DMS53 treated with DMSO at 0.1 percent for 48 hours (cell line): ENCODE measurements at regions not wholly inside any gene's neighbourhood (a gene's known extent, or its start where the extent isn't known, plus 50 kb on each side); places are given as distances from the start of the nearest gene placed in this dataset.
"Not testable (repeated sequence)": the region's sequence is repeated elsewhere in the genome, so short reads cannot be mapped to it uniquely, and the experiment has no call there.

ENCODE experiments used
- DNase-seq: peaks from one replicate; lab custom pipeline; 2025; ENCODE audit not compliant: unreplicated experiment; lab: John Stamatoyannopoulos, UW

GRCh38 chr11:34795641-34796040 is 120.5 kb downstream of the APIP start:
- DNase-seq: no peak

GRCh38 chr11:34794696-34795095 is 121.5 kb downstream of the APIP start:
- DNase-seq: no peak

DNA sequence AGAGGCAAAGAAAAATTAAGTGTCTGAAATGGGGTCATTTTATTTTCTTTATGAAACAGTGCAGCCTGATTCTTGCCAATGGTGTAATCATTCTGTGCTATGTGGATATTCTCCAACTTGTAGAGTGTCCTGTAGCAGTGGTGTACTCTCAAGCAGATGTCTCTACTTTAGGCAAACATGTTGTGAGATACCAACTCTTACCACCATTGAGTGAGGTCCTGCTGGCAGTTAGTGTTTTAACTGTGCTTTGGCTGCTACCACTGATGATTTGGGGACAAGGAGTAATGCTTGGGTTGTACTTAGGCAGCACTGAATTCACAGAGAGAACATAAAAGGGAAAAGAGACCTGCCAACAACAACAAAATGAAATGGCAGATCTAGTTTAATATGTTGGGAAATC is 122.5 kb downstream of the APIP start:
- DNase-seq: no peak

GRCh38 chr11:34792814-34793258 is 123.3 kb downstream of the APIP start:
- DNase-seq: no peak

- no peak for DNase-seq
These were observed 124.2 kb downstream of the APIP start for GRCh38 chr11:34791780-34792542.

- DNase-seq: no peak
These were observed 125.6 kb downstream of the APIP start for GRCh38 chr11:34790620-34791019.

DNA sequence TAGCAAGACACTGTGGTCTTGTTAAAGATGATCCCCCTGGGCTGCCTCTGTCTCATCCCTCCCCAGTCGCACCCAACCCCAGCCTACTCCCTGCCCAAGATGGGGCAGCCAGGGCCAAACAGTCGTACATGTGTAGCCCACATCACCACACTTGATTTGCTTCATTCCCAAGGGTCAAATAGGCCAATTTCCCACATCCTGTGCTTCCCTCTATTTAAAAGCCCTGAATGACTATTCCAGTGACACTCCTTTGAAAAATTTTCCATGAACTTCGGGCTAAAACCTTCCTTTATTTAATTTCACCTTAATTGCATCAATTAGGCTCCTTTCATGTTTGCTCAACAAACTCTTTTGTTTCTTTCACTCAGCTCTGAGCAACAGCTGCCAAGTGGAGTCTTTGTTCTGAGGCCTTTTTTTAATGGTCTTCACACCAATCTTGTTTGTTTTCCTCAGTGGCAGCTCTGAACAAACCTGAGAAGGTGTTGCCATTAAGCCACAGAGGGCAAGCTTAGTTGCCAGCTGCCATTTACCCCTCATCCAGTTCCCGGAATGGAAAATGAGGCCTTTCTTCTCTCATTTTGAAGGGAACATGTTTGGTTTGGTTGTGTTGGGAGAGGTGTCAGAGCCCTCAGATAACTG is 126.9 kb downstream of the APIP start:
- no peak for DNase-seq

GRCh38 chr11:34788642-34789041 is 127.5 kb downstream of the APIP start:
- DNase-seq: peak; percentile 83

GRCh38 chr11:34787895-34788294 is 128.3 kb downstream of the APIP start:
- DNase-seq: no peak

DNA sequence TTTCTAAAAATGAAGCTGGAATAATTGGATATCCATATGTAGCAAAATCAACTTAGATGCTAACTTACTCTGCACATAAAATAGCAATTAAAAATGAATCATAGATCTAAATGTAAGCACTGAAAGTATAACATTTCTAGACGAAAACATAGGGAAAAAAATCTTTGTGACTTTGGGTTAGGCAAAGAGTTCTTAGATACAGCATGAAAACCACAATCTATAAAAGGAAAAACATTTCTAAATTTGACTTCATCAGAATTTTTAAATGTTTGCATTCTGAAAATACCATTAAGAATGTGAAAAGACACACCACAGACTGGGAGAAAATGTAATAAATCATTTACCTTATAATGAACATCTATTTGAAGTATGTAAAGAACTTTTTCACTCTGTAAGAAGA is 128.8 kb downstream of the APIP start:
- no peak for DNase-seq

DNA sequence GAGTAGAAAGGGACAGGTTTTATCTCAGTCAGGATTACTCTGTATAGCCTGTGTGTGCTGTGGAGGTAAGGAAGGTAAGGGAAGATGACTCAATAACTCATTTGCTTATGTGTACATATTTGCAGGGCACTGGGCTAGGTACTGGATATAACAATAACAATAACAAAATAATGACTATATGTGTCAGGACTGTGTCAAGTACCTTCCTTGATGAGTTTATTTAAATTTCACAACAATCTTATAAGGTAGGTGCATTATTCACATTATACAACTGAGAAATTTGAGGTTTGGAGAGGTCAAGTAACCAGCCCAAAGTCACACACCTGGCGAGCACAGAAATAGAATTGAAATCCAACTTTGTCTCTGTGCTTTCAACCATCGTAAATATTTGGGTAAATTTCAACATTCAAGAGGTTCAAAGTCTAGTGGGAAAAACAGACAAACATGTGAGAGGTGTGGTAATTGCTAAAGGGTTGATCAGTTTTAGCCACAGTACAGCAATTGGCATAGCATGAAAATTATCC is 131.8 kb downstream of the APIP start:
- peak; percentile 17 for DNase-seq

DNA sequence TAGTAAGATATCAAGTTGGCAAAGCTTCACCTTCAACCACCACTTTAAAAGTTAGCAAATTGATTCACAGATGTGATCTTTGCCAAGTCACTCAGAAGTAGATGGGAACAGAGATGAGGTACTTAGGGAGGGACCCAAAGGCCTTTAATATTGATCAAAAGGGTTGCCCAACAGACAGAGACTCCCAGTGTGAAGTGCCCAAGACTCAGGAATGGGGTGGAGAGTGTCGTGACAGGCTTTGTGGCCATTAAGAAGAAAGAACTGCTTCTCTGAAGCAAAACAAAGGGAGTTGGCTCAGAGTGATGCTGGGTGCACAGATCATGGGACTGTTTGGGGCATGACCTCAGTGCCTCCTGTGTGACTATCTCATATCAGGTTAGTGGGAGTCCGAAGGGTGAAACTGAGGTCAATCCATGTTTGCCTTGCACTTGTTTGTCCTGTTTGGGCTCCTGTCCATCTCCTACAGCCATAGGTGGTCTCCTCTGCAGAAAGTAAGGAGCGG is 132.3 kb downstream of the APIP start:
- no peak for DNase-seq

GRCh38 chr11:34781826-34782225 is 134.4 kb downstream of the APIP start:
- DNase-seq: not testable (repeated sequence)

DNA sequence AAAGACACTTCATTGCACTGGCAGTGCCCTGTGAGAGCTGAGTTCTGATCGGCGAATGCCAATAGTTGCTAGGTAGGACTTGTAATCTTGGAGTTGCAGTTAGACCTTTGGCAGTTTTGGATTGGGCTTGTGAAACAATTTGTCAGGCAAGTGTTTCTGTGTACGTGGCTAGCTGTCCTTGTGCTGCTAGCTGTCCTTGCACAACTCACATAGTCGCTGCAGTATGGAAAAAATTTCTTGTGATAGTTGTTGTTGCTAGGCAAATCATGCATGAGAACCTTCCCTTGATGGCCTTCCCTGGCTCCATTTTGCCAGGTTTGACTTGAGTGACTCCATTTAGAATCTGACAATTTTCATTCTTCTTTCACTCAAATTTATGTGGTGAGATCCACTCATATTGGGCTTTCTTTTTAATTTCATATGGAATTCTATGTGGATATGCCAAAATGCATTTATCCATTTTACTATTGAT is 140.7 kb downstream of the APIP start:
- DNase-seq: no peak

DNA sequence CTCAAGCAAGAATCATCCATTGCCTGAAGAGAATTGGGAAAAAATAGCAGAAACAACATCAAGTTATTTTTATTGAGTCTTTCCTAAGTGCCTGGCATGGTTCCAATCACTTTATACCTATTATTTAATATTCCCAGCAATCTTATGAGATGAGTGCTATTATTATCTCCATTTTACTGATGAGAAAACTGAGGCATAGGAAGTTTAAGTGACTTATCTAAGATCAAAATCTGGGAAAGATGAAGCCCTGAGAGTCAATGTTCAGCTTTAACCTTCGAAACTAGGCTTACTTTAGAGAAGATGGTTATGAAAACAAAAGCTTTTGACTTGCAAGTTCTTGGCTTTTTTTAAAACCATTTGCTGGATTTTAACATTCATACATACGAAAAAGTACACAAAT is 141.6 kb downstream of the APIP start:
- DNase-seq: no peak

GRCh38 chr11:34773826-34774225 is 142.4 kb downstream of the APIP start:
- no peak for DNase-seq

GRCh38 chr11:34773211-34773610 is 143.0 kb downstream of the APIP start:
- DNase-seq: no peak

DNA sequence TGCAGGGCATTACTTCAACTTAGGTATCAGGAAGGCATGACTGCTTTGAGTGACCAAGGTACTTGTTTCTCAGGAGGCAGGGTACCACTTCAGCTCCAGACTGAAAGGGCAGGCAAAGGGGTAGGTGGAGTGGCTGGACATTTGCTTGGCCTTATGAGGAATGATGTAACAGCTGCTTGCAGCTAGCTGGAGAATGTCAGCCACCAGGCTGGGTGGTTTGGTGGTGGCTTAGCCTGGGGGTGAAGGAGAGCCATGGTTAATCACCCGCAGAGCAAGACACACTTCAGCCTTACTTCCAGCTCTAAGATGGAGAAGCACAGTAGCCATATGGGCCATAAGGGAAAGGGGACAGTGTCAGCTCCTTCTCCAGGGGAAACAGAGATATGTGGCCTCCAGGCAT is 146.1 kb downstream of the APIP start:
- DNase-seq: no peak

- DNase-seq: no peak
These were observed 147.0 kb downstream of the APIP start for GRCh38 chr11:34769224-34769623.

- not testable (repeated sequence) for DNase-seq
These were observed 141.7 kb downstream of the EHF start for GRCh38 chr11:34762625-34763024.

- DNase-seq: no peak
These were observed 137.4 kb downstream of the EHF start for GRCh38 chr11:34758262-34758661.

DNA sequence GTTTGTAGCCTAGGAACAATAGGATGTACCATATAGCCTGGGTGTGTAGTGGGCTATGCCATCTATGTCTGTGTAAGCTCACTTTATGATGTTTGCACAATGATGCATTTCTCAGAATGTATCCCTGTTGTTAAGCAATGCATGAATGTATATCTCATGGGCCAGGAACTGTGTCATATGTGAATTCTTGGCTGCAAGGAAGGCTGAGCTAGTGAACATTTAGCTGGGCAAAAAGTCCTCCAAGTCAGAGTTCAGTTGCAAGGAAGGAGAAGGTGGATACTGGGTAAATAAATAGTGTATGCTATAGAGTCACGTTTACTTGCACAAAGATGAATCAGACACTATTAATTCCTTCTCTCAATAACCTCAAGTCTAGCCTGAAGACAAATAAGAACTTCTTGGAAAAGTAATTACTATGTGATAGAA is 136.1 kb downstream of the EHF start:
- no peak for DNase-seq
